ENCODE measurements at regions not wholly inside any gene's neighbourhood (a gene's known extent, or its start where the extent isn't known, plus 50 kb on each side); places are given as distances from the start of the nearest gene placed in this dataset.

- no peak for TF ChIP-seq CTCF (IDR thresholded peaks at IDR 0.05)
- TF ChIP-seq POLR2A (IDR thresholded peaks at IDR 0.05): no peak
Observed at GRCh38 chr2:160908157-160908556, 252.1 kb upstream of the TANK start.

Measured in tibial nerve (tissue), 3 donors.